ENCODE measurements at regions not wholly inside any gene's neighbourhood (a gene's known extent, or its start where the extent isn't known, plus 50 kb on each side); places are given as distances from the start of the nearest gene placed in this dataset.

GRCh38 chr11:115921986-115922385 is 417.8 kb upstream of the CADM1 start:
- TF ChIP-seq EZH2 (IDR thresholded peaks at IDR 0.05; ENCODE audit: borderline replicate concordance, low read length) (no peak), CTCF (conservative IDR thresholded peaks at IDR 0.05 in 1 of 2, IDR thresholded peaks at IDR 0.05 in 1 of 2; ENCODE audit: extremely low read depth in 1 of 2, insufficient read depth in 1 of 2, low read depth in 1 of 2, low read length in 2 of 2) (no peak)

Measured in mammary epithelial cell (primary cell).